ENCODE measurements at regions not wholly inside any gene's neighbourhood (a gene's known extent, or its start where the extent isn't known, plus 50 kb on each side); places are given as distances from the start of the nearest gene placed in this dataset.

DNA sequence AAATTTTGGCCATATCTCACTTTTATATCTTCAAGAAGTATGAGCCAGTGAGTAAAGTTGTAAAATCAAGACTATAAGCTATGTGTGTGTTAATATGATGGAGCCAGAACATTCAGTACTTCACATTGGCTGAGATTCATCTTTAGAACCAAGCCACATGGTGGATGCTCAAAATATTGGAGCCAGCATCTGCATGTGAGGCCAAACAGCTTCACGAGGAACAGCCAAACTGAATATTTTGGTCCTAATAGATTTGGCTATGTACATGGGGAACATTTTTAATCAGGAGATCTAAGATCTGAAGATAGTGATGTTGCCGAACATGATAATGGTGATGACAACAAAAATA is 1089.8 kb downstream of the TUSC7 start:
- no peak for DNase-seq (ENCODE audit: low read depth)
- TF ChIP-seq, protein P1, sequence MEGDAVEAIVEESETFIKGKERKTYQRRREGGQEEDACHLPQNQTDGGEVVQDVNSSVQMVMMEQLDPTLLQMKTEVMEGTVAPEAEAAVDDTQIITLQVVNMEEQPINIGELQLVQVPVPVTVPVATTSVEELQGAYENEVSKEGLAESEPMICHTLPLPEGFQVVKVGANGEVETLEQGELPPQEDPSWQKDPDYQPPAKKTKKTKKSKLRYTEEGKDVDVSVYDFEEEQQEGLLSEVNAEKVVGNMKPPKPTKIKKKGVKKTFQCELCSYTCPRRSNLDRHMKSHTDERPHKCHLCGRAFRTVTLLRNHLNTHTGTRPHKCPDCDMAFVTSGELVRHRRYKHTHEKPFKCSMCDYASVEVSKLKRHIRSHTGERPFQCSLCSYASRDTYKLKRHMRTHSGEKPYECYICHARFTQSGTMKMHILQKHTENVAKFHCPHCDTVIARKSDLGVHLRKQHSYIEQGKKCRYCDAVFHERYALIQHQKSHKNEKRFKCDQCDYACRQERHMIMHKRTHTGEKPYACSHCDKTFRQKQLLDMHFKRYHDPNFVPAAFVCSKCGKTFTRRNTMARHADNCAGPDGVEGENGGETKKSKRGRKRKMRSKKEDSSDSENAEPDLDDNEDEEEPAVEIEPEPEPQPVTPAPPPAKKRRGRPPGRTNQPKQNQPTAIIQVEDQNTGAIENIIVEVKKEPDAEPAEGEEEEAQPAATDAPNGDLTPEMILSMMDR (conservative IDR thresholded peaks at IDR 0.05; ENCODE audit: control insufficient read depth, insufficient read depth, low read depth, low read length) = no peak
- no peak overlapping the region for H3K4me3 ChIP-seq (ENCODE audit: control insufficient read depth, low read depth, low read length)

DNA sequence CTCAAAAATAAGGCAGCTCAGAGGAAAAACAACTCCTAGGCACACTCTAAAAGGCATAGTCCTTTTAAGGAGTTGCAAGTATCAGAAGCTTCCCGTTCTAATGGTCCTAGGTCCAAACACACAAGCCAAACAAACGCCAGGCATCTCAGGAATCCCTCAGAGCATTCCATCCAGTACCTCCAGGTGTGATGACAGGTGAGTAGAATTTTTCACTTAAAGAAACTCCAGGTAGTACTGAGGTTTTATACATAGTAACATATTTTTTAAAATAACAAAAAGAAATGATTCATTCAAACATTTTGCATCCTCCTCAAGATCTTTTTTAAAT is 1092.3 kb downstream of the TUSC7 start:
- no peak overlapping the region for H3K4me3 ChIP-seq (ENCODE audit: control insufficient read depth, low read depth, low read length)
- TF ChIP-seq, protein P1 (conservative IDR thresholded peaks at IDR 0.05; ENCODE audit: control insufficient read depth, insufficient read depth, low read depth, low read length) = no peak
- DNase-seq (ENCODE audit: low read depth) = no peak

DNA sequence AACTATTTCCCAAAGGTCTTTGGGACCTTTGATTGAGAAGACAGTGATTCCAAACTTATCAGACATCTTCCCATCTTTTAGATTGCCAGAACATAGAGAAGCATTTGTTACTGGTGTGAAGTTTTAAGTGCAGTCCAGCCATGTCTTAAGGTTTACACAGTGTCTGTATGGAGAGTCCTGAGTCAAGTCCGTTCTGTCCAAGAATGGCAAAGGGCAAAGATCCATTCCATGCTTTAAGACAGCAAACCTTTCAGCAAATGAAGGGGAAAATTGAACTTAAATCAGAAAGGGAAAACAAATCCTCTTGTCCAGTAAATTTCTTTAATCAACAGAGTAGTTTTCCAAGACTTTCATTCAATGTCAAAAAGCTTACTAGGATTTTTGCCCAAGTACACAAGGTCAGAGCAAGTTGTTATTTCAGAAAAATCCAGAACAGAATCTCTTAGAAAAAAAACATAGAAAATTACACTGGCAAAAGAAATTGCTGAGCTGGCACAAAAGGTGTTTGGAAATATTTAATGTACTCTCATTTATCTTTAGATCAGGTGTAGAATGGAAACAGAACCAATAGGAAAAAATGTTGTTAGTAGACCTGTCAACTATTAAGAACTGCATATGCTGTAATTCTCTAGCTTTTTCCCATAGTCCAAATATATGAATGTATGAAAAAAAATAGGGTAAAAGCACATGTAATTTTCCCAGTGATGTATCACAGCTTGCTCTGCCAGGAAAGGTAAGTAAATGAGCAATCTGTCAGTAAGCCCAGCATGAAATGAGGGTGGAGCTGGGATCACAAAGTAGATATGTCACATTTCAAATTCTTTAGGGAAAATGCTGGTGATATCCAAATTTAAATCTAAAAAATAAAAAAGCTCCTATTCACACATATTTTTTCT is 1099.9 kb downstream of the TUSC7 start:
- no peak for DNase-seq (ENCODE audit: low read depth)
- H3K4me3 ChIP-seq (ENCODE audit: control insufficient read depth, low read depth, low read length) = no peak overlapping the region
- TF ChIP-seq, protein P1 (conservative IDR thresholded peaks at IDR 0.05; ENCODE audit: control insufficient read depth, insufficient read depth, low read depth, low read length) = no peak

DNA sequence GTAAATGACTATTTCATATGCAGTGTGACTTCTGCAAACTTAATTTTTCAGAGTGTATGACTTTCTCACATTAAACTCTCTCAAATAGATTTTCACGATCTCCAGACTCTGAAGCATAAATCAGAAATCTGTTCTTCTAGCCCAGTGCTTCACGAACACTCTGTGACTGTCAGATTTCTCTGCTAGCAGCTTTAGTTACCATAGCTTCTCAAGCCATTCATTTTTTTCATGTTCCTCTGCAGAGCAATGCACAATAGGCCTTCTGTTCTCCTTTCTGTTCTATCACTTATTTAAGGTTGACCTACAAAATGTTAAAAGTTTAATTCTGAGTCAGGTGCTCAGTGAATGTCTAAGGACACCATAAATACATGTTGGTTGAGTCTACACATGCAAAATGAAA is 1102.2 kb downstream of the TUSC7 start:
- DNase-seq (ENCODE audit: low read depth) = no peak
- no peak overlapping the region for H3K4me3 ChIP-seq (ENCODE audit: control insufficient read depth, low read depth, low read length)
- TF ChIP-seq, protein P1 (conservative IDR thresholded peaks at IDR 0.05; ENCODE audit: control insufficient read depth, insufficient read depth, low read depth, low read length) = no peak

DNA sequence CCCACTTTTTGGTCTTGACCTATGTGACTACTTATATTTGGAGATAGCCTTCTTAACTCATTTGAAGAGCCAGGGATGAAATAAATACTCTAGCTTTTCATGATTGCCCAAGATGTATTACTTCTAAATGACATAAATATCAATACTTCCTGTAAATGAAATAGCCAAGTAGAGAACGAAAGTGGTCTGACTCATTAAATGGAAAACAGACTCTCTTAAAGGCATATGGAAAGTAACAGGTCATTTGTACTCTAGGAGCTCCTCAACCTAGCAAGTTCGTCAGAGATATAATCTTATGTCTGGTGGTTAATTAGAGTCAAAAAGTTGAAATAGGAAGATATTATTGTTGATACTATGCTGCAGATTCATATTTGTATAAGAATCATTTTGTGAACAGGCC is 1105.4 kb downstream of the TUSC7 start:
- TF ChIP-seq, protein P1 (conservative IDR thresholded peaks at IDR 0.05; ENCODE audit: control insufficient read depth, insufficient read depth, low read depth, low read length) = no peak
- no peak overlapping the region for H3K4me3 ChIP-seq (ENCODE audit: control insufficient read depth, low read depth, low read length)
- DNase-seq (ENCODE audit: low read depth) = peak; percentile 69

DNA sequence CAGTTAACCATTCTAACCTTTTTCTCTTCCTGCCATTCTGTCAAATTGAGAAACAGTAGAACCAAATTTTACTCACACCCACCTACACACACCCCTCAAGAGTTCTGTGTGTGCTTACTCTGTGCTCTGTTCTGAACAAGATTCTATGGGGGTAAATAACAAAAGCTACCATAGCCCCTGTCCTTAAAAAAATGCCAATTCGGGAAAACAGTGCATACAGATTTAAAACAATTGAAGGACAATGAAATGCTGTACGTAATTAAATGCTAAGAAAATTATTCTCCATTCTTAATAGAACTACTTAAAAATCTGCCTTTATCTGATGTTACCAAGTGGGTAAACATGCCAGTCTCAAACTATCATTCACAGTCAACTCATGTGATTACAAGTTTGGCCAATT is 1107.5 kb downstream of the TUSC7 start:
- no peak overlapping the region for H3K4me3 ChIP-seq (ENCODE audit: control insufficient read depth, low read depth, low read length)
- no peak for DNase-seq (ENCODE audit: low read depth)
- TF ChIP-seq, protein P1 (conservative IDR thresholded peaks at IDR 0.05; ENCODE audit: control insufficient read depth, insufficient read depth, low read depth, low read length) = no peak

Data from fibroblast of mammary gland (primary cell).